HG02943 (cell line): ENCODE measurements at regions not wholly inside any gene's neighbourhood (a gene's known extent, or its start where the extent isn't known, plus 50 kb on each side); places are given as distances from the start of the nearest gene placed in this dataset.
A peak's percentile ranks its signal among the peaks of the same experiment; 100 is the strongest.

Experiments
- ATAC-seq: cut with Tn5 transposase; IDR thresholded peaks from one replicate; pipeline ENCODE4 v1.9.1; 2021; ENCODE audit warnings: mild to moderate bottlenecking, low read depth, moderate library complexity; ENCODE audit not compliant: unreplicated experiment

GRCh38 chr10:6305401-6306321, 102.9 kb downstream of the PFKFB3 start:
- ATAC-seq: no peak

GRCh38 chr10:6306917-6307316, 104.2 kb downstream of the PFKFB3 start:
- no peak for ATAC-seq

- ATAC-seq: no peak
Observed at GRCh38 chr10:6309816-6310215, 107.1 kb downstream of the PFKFB3 start.

- ATAC-seq: no peak
Observed at GRCh38 chr10:6310977-6311376, 108.2 kb downstream of the PFKFB3 start.

- ATAC-seq: no peak
Observed at GRCh38 chr10:6311700-6312330, 109.1 kb downstream of the PFKFB3 start.

GRCh38 chr10:6312636-6313035, 109.9 kb downstream of the PFKFB3 start:
- ATAC-seq: no peak

- ATAC-seq: no peak
Observed at GRCh38 chr10:6313111-6313895, 110.6 kb downstream of the PFKFB3 start.

- ATAC-seq: no peak
Observed at GRCh38 chr10:6314620-6315205, 112.0 kb downstream of the PFKFB3 start.

- no peak for ATAC-seq
Observed at GRCh38 chr10:6319119-6319518, 116.4 kb downstream of the PFKFB3 start.

GRCh38 chr10:6320320-6321010, 117.7 kb downstream of the PFKFB3 start:
- ATAC-seq: peak; percentile 85

- no peak for ATAC-seq
Observed at GRCh38 chr10:6321880-6322279, 119.1 kb downstream of the PFKFB3 start.

- no peak for ATAC-seq
Observed at GRCh38 chr10:6322805-6323204, 120.1 kb downstream of the PFKFB3 start.

- ATAC-seq: no peak
Observed at GRCh38 chr10:6327961-6328698, 125.4 kb downstream of the PFKFB3 start.

GRCh38 chr10:6328699-6329423, 126.1 kb downstream of the PFKFB3 start:
- no peak for ATAC-seq

GRCh38 chr10:6333086-6333485, 130.4 kb downstream of the PFKFB3 start:
- ATAC-seq: no peak

GRCh38 chr10:6333973-6334372, 131.2 kb downstream of the PFKFB3 start:
- ATAC-seq: no peak

GRCh38 chr10:6336016-6336415, 133.3 kb downstream of the PFKFB3 start:
- no peak for ATAC-seq

- no peak for ATAC-seq
Observed at GRCh38 chr10:6337382-6337781, 134.7 kb downstream of the PFKFB3 start.

- ATAC-seq: no peak
Observed at GRCh38 chr10:6338361-6338760, 135.6 kb downstream of the PFKFB3 start.
